HEK293T (cell line): ENCODE measurements at regions not wholly inside any gene's neighbourhood (a gene's known extent, or its start where the extent isn't known, plus 50 kb on each side); places are given as distances from the start of the nearest gene placed in this dataset.

ENCODE experiments used
- ARNT ChIP-seq: fragments of 450-650 bp; IDR thresholded peaks from 2 replicates; pipeline ENCODE4 v1.6.1; 2017; ENCODE audit warnings: mild to moderate bottlenecking
- ELF4 ChIP-seq: fragments of 450-650 bp; IDR thresholded peaks from 2 replicates; pipeline ENCODE4 v1.6.1; 2017; ENCODE audit warnings: antibody characterized with exemption
- FOXA1 ChIP-seq: fragments of 450-650 bp; IDR thresholded peaks from 2 replicates; pipeline ENCODE4 v1.6.1; 2016; ENCODE audit warnings: mild to moderate bottlenecking
- FOXK2 ChIP-seq: fragments of 450-650 bp; IDR thresholded peaks from 2 replicates; pipeline ENCODE4 v1.6.1; 2016; ENCODE audit warnings: mild to moderate bottlenecking
- FOXM1 ChIP-seq: fragments of 450-650 bp; IDR thresholded peaks from 2 replicates; pipeline ENCODE4 v1.6.1; 2017; ENCODE audit warnings: mild to moderate bottlenecking, borderline replicate concordance
- HDGF ChIP-seq: fragments of 450-650 bp; IDR thresholded peaks from 2 replicates; pipeline ENCODE4 v1.6.1; 2017; ENCODE audit warnings: antibody characterized with exemption, borderline replicate concordance
- LEF1 ChIP-seq: fragments of 450-650 bp; IDR thresholded peaks from 2 replicates; pipeline ENCODE4 v1.6.1; 2017; ENCODE audit warnings: mild to moderate bottlenecking, borderline replicate concordance
- NFRKB ChIP-seq: fragments of 450-650 bp; IDR thresholded peaks from 2 replicates; pipeline ENCODE4 v1.6.1; 2016; ENCODE audit warnings: mild to moderate bottlenecking, moderate library complexity
- SP1 ChIP-seq: fragments of 450-650 bp; IDR thresholded peaks from 2 replicates; pipeline ENCODE4 v1.6.1; 2017
- SUZ12 ChIP-seq: fragments of 450-650 bp; IDR thresholded peaks from 2 replicates; pipeline ENCODE4 v1.6.1; 2016; ENCODE audit warnings: mild to moderate bottlenecking
- TARDBP ChIP-seq: fragments of 450-650 bp; IDR thresholded peaks from 2 replicates; pipeline ENCODE4 v1.6.1; 2016
- TF ChIP-seq, protein P1 (sequence below): fragments of 450-650 bp; IDR thresholded peaks from 2 replicates; pipeline ENCODE4 v1.6.1; 2016

GRCh38 chr2:126792186-126792585 is 106.5 kb upstream of the TEX51 start:
- TF ChIP-seq SUZ12 (no peak), ARNT (no peak), SP1 (no peak), FOXM1 (no peak), TARDBP (no peak), ELF4 (no peak), FOXA1 (no peak), HDGF (no peak), NFRKB (no peak), FOXK2 (no peak), LEF1 (no peak)
- TF ChIP-seq, protein P1, sequence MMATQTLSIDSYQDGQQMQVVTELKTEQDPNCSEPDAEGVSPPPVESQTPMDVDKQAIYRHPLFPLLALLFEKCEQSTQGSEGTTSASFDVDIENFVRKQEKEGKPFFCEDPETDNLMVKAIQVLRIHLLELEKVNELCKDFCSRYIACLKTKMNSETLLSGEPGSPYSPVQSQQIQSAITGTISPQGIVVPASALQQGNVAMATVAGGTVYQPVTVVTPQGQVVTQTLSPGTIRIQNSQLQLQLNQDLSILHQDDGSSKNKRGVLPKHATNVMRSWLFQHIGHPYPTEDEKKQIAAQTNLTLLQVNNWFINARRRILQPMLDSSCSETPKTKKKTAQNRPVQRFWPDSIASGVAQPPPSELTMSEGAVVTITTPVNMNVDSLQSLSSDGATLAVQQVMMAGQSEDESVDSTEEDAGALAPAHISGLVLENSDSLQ: no peak
